HEK293 (cell line): ENCODE measurements at regions not wholly inside any gene's neighbourhood (a gene's known extent, or its start where the extent isn't known, plus 50 kb on each side); places are given as distances from the start of the nearest gene placed in this dataset.

ENCODE experiments used
- CTCF ChIA-PET: fragments of 350-600 bp; formaldehyde crosslinking; extraction: SDS; loops from one replicate; lab custom pipeline; 2021; ENCODE audit warnings: antibody characterized with exemption; lab: Yijun Ruan, JAX
- POLR2A ChIA-PET: fragments of 300-600 bp; formaldehyde crosslinking; extraction: SDS; loops from one replicate; lab custom pipeline; 2020; ENCODE audit warnings: antibody characterized with exemption, inconsistent platforms; lab: Yijun Ruan, JAX
- H3K27ac ChIP-seq: fragments of 200-500 bp; sonication (Bioruptor generic); 2 replicates; pipeline ENCODE4 v1.5.1; 2014; ENCODE audit warnings: low read depth, low read length, control low read depth, inconsistent platforms; ENCODE audit errors: extremely low read depth
- H3K36me3 ChIP-seq, 2 experiments: fragments of 200-500 bp in 1 of 2; sonication (Bioruptor generic) in 1 of 2; 1 replicate in 1 of 2; 2 replicates in 1 of 2; pipeline ENCODE4 v1.5.1; 2014 to 2017; ENCODE audit warnings: inconsistent platforms in 2 of 2, low read length in 2 of 2; ENCODE audit not compliant: control insufficient read depth in 2 of 2, insufficient read depth in 1 of 2
- H3K4me1 ChIP-seq: fragments of 200-500 bp; sonication (Bioruptor generic); 2 replicates; pipeline ENCODE4 v1.5.1; 2014; ENCODE audit warnings: mild to moderate bottlenecking, low read length, inconsistent platforms; ENCODE audit not compliant: control insufficient read depth, insufficient read depth
- H3K4me3 ChIP-seq: 2 replicates; pipeline ENCODE4 v1.5.1; 2011; ENCODE audit warnings: low read depth, mild to moderate bottlenecking, control low read depth, low read length, moderate library complexity
- H3K9me3 ChIP-seq: fragments of 200-500 bp; sonication (Bioruptor generic); 2 replicates; pipeline ENCODE4 v1.5.1; 2014; ENCODE audit warnings: low read depth, low read length, inconsistent platforms; ENCODE audit not compliant: control insufficient read depth, insufficient read depth
- BCL11B ChIP-seq: fragments of 450-650 bp; formaldehyde crosslinking; IDR thresholded peaks from 2 replicates; pipeline ENCODE4 v1.5.1; 2016; ENCODE audit warnings: low read depth, missing biosample characterization, missing genetic modification characterization
- IKZF3 ChIP-seq: fragments of 450-650 bp; IDR thresholded peaks from 2 replicates; pipeline ENCODE4 v1.5.0; 2018; ENCODE audit warnings: missing biosample characterization, mild to moderate bottlenecking, missing genetic modification characterization, moderate library complexity
- MYNN ChIP-seq: fragments of 450-650 bp; formaldehyde crosslinking; IDR thresholded peaks from 2 replicates; pipeline ENCODE4 v1.5.1; 2016; ENCODE audit warnings: missing biosample characterization, missing genetic modification characterization, borderline replicate concordance
- OVOL3 ChIP-seq: fragments of 450-650 bp; formaldehyde crosslinking; IDR thresholded peaks from 2 replicates; pipeline ENCODE4 v1.5.1; 2016; ENCODE audit warnings: missing biosample characterization, missing genetic modification characterization
- SP2 ChIP-seq: fragments of 450-650 bp; formaldehyde crosslinking; IDR thresholded peaks from 2 replicates; pipeline ENCODE4 v1.5.1; 2016; ENCODE audit warnings: missing biosample characterization, missing genetic modification characterization
- ZBTB17 ChIP-seq: fragments of 450-650 bp; formaldehyde crosslinking; IDR thresholded peaks from 2 replicates; pipeline ENCODE4 v1.5.1; 2016; ENCODE audit warnings: missing biosample characterization, missing genetic modification characterization
- ZEB2 ChIP-seq: fragments of 450-650 bp; formaldehyde crosslinking; IDR thresholded peaks from 2 replicates; pipeline ENCODE4 v1.5.1; 2016; ENCODE audit warnings: missing biosample characterization, missing genetic modification characterization
- ZFP41 ChIP-seq: fragments of 450-650 bp; formaldehyde crosslinking; IDR thresholded peaks from 2 replicates; pipeline ENCODE4 v1.5.1; 2016; ENCODE audit warnings: missing biosample characterization, missing genetic modification characterization, borderline replicate concordance
- ZNF121 ChIP-seq: fragments of 450-650 bp; formaldehyde crosslinking; IDR thresholded peaks from 2 replicates; pipeline ENCODE4 v1.5.1; 2016; ENCODE audit warnings: missing biosample characterization, missing genetic modification characterization
- ZNF140 ChIP-seq: fragments of 450-650 bp; formaldehyde crosslinking; IDR thresholded peaks from 2 replicates; pipeline ENCODE4 v1.5.1; 2016; ENCODE audit warnings: missing biosample characterization, missing genetic modification characterization
- ZNF16 ChIP-seq: fragments of 450-650 bp; formaldehyde crosslinking; IDR thresholded peaks from 2 replicates; pipeline ENCODE4 v1.5.1; 2016; ENCODE audit warnings: low read depth, missing biosample characterization, missing genetic modification characterization
- ZNF19 ChIP-seq: fragments of 450-650 bp; formaldehyde crosslinking; IDR thresholded peaks from 2 replicates; pipeline ENCODE4; 2016; ENCODE audit warnings: missing biosample characterization, missing genetic modification characterization, low read depth
- ZNF292 ChIP-seq: fragments of 450-650 bp; formaldehyde crosslinking; IDR thresholded peaks from 2 replicates; pipeline ENCODE4 v1.5.1; 2016; ENCODE audit warnings: low read depth, missing biosample characterization, missing genetic modification characterization, borderline replicate concordance
- ZNF416 ChIP-seq: fragments of 450-650 bp; formaldehyde crosslinking; IDR thresholded peaks from 2 replicates; pipeline ENCODE4 v1.5.1; 2016; ENCODE audit warnings: missing biosample characterization, missing genetic modification characterization
- ZNF473 ChIP-seq: fragments of 450-650 bp; formaldehyde crosslinking; IDR thresholded peaks from 2 replicates; pipeline ENCODE4 v1.5.1; 2017; ENCODE audit warnings: missing biosample characterization, missing genetic modification characterization
- ZNF510 ChIP-seq: fragments of 450-650 bp; formaldehyde crosslinking; IDR thresholded peaks from 2 replicates; pipeline ENCODE4 v1.5.1; 2018; ENCODE audit warnings: mild to moderate bottlenecking, missing genetic modification characterization, missing biosample characterization; ENCODE audit not compliant: insufficient replicate concordance
- ZNF521 ChIP-seq: fragments of 450-650 bp; formaldehyde crosslinking; IDR thresholded peaks from 2 replicates; pipeline ENCODE4 v1.5.1; 2017; ENCODE audit warnings: missing biosample characterization, mild to moderate bottlenecking, missing genetic modification characterization
- ZNF544 ChIP-seq: fragments of 450-650 bp; formaldehyde crosslinking; IDR thresholded peaks from 2 replicates; pipeline ENCODE4 v1.5.0; 2017; ENCODE audit warnings: missing biosample characterization, missing genetic modification characterization
- ZNF658 ChIP-seq: fragments of 450-650 bp; formaldehyde crosslinking; IDR thresholded peaks from 2 replicates; pipeline ENCODE4; 2016; ENCODE audit warnings: missing biosample characterization, missing genetic modification characterization
- ZNF776 ChIP-seq: fragments of 450-650 bp; formaldehyde crosslinking; IDR thresholded peaks from 2 replicates; pipeline ENCODE4 v1.5.0; 2017; ENCODE audit warnings: missing biosample characterization, missing genetic modification characterization, borderline replicate concordance
- ZSCAN30 ChIP-seq: fragments of 450-650 bp; IDR thresholded peaks from 2 replicates; pipeline ENCODE4 v1.5.1; 2018; ENCODE audit warnings: missing biosample characterization, mild to moderate bottlenecking, missing genetic modification characterization, moderate library complexity
- TF ChIP-seq, protein P1 (sequence below): sonication (generic); formaldehyde crosslinking; IDR thresholded peaks from 2 replicates; pipeline ENCODE4 v1.8.1; 2022; ENCODE audit warnings: mild to moderate bottlenecking, moderate library complexity, missing genetic modification reagents
- TF ChIP-seq, protein P2 (sequence below): fragments of 450-650 bp; formaldehyde crosslinking; IDR thresholded peaks from 2 replicates; pipeline ENCODE4 v1.5.1; 2017; ENCODE audit warnings: missing biosample characterization, missing genetic modification characterization
- TF ChIP-seq, protein P3 (sequence below): fragments of 450-650 bp; formaldehyde crosslinking; IDR thresholded peaks from 2 replicates; pipeline ENCODE4; 2016; ENCODE audit warnings: missing biosample characterization, missing genetic modification characterization
- TF ChIP-seq, protein P4 (sequence below): fragments of 450-650 bp; formaldehyde crosslinking; IDR thresholded peaks from 2 replicates; pipeline ENCODE4 v1.5.1; 2016; ENCODE audit warnings: missing biosample characterization, missing genetic modification characterization
- TF ChIP-seq, protein P5 (sequence below): fragments of 450-650 bp; formaldehyde crosslinking; conservative IDR thresholded peaks from 2 replicates; pipeline ENCODE4 v1.5.1; 2016; ENCODE audit warnings: low read depth, missing biosample characterization, missing genetic modification characterization
- TF ChIP-seq, protein P6 (sequence below): fragments of 450-650 bp; formaldehyde crosslinking; IDR thresholded peaks from 2 replicates; pipeline ENCODE4 v1.5.1; 2016; ENCODE audit warnings: missing biosample characterization, missing genetic modification characterization

DNA sequence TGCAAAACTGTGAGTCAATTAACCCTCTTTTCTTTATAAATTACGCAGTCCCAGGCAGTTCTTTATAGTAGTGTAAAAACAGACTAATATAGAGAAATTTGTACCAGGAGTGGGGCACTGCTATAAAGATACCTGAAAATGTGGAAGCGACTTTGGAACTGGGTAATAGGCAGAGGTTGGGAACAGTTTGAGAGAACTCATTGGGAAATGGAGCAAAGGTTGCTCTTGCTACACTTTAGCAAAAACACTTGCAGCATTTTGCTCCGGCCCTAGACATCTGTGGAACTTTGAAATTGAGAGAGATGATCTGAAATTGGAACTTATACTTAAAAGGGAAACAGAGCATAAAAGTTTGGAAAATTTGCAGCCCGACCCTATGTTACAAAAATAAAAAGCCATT, 810.9 kb downstream of the LTN1 start:
- H3K36me3 ChIP-seq, result no peaks in the 10 kb centered on the region
- H3K4me3 ChIP-seq, result no peak overlapping the region
- no peak overlapping the region for H3K27ac ChIP-seq
- TF ChIP-seq ZNF521 (tag by site-specific recombination) (no peak), ZSCAN30 (tag by site-specific recombination) (no peak), ZNF776 (tag by site-specific recombination) (no peak), ZNF140 (tag by site-specific recombination) (no peak), ZBTB17 (tag by site-specific recombination) (no peak), ZNF510 (tag by site-specific recombination) (no peak), BCL11B (tag by site-specific recombination) (no peak), SP2 (no peak), ZNF416 (tag by site-specific recombination) (no peak), ZNF121 (no peak), ZNF19 (tag by site-specific recombination) (no peak), OVOL3 (tag by site-specific recombination) (no peak), ZNF16 (no peak)
- TF ChIP-seq, protein P1, sequence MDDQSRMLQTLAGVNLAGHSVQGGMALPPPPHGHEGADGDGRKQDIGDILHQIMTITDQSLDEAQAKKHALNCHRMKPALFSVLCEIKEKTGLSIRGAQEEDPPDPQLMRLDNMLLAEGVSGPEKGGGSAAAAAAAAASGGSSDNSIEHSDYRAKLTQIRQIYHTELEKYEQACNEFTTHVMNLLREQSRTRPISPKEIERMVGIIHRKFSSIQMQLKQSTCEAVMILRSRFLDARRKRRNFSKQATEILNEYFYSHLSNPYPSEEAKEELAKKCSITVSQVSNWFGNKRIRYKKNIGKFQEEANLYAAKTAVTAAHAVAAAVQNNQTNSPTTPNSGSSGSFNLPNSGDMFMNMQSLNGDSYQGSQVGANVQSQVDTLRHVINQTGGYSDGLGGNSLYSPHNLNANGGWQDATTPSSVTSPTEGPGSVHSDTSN (CRISPR knock-in tag), result no peak
- TF ChIP-seq, protein P2, sequence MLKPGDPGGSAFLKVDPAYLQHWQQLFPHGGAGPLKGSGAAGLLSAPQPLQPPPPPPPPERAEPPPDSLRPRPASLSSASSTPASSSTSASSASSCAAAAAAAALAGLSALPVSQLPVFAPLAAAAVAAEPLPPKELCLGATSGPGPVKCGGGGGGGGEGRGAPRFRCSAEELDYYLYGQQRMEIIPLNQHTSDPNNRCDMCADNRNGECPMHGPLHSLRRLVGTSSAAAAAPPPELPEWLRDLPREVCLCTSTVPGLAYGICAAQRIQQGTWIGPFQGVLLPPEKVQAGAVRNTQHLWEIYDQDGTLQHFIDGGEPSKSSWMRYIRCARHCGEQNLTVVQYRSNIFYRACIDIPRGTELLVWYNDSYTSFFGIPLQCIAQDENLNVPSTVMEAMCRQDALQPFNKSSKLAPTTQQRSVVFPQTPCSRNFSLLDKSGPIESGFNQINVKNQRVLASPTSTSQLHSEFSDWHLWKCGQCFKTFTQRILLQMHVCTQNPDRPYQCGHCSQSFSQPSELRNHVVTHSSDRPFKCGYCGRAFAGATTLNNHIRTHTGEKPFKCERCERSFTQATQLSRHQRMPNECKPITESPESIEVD (tag by site-specific recombination), result no peak
- TF ChIP-seq, protein P3, sequence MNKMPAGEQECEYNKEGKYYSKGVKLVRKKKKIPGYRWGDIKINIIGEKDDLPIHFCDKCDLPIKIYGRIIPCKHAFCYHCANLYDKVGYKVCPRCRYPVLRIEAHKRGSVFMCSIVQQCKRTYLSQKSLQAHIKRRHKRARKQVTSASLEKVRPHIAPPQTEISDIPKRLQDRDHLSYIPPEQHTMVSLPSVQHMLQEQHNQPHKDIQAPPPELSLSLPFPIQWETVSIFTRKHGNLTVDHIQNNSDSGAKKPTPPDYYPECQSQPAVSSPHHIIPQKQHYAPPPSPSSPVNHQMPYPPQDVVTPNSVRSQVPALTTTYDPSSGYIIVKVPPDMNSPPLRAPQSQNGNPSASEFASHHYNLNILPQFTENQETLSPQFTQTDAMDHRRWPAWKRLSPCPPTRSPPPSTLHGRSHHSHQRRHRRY (tag by site-specific recombination), result no peak
- H3K9me3 ChIP-seq, result no peaks in the 10 kb centered on the region
- ChIA-PET POLR2A (no interaction called here), CTCF (no interaction called here)
- no peaks in the 10 kb centered on the region for H3K4me1 ChIP-seq

DNA sequence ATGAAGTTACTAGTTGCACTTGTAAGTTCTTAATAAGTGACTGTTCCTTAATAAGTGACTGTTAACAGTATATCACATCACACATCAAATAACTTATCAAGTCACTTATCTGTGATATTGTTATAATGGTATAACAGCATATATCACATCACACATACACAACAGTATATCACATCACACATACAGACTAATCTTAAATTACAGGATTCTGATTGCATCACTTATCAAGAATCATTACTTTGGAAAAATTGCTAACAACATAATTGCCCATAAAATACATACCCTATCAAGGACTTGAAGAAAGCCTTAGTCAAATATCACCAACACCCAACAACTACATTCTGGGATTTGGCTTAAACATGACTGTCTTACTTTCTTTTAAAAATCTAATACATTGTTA, 813.5 kb downstream of the LTN1 start:
- Histone ChIP-seq H3K36me3 (no peaks in the 10 kb centered on the region), H3K4me3 (no peak overlapping the region), H3K27ac (no peak overlapping the region), H3K9me3 (no peaks in the 10 kb centered on the region), H3K4me1 (no peaks in the 10 kb centered on the region)
- ChIA-PET CTCF (no interaction called here), POLR2A (no interaction called here)
- no peak for TF ChIP-seq ZNF16
- no peak for TF ChIP-seq ZEB2
- TF ChIP-seq ZNF658, result no peak
- no peak for TF ChIP-seq ZFP41
- TF ChIP-seq IKZF3 (tag by site-specific recombination), result no peak
- TF ChIP-seq MYNN, result no peak
- no peak for TF ChIP-seq ZNF473
- TF ChIP-seq, protein P4, sequence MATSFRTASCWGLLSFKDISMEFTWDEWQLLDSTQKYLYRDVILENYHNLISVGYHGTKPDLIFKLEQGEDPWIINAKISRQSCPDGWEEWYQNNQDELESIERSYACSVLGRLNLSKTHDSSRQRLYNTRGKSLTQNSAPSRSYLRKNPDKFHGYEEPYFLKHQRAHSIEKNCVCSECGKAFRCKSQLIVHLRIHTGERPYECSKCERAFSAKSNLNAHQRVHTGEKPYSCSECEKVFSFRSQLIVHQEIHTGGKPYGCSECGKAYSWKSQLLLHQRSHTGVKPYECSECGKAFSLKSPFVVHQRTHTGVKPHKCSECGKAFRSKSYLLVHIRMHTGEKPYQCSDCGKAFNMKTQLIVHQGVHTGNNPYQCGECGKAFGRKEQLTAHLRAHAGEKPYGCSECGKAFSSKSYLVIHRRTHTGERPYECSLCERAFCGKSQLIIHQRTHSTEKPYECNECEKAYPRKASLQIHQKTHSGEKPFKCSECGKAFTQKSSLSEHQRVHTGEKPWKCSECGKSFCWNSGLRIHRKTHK (tag by site-specific recombination), result no peak
- TF ChIP-seq, protein P5, sequence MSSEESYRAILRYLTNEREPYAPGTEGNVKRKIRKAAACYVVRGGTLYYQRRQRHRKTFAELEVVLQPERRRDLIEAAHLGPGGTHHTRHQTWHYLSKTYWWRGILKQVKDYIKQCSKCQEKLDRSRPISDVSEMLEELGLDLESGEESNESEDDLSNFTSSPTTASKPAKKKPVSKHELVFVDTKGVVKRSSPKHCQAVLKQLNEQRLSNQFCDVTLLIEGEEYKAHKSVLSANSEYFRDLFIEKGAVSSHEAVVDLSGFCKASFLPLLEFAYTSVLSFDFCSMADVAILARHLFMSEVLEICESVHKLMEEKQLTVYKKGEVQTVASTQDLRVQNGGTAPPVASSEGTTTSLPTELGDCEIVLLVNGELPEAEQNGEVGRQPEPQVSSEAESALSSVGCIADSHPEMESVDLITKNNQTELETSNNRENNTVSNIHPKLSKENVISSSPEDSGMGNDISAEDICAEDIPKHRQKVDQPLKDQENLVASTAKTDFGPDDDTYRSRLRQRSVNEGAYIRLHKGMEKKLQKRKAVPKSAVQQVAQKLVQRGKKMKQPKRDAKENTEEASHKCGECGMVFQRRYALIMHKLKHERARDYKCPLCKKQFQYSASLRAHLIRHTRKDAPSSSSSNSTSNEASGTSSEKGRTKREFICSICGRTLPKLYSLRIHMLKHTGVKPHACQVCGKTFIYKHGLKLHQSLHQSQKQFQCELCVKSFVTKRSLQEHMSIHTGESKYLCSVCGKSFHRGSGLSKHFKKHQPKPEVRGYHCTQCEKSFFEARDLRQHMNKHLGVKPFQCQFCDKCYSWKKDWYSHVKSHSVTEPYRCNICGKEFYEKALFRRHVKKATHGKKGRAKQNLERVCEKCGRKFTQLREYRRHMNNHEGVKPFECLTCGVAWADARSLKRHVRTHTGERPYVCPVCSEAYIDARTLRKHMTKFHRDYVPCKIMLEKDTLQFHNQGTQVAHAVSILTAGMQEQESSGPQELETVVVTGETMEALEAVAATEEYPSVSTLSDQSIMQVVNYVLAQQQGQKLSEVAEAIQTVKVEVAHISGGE, result no peak
- no peak for TF ChIP-seq ZNF292 (tag by site-specific recombination)
- TF ChIP-seq, protein P6, sequence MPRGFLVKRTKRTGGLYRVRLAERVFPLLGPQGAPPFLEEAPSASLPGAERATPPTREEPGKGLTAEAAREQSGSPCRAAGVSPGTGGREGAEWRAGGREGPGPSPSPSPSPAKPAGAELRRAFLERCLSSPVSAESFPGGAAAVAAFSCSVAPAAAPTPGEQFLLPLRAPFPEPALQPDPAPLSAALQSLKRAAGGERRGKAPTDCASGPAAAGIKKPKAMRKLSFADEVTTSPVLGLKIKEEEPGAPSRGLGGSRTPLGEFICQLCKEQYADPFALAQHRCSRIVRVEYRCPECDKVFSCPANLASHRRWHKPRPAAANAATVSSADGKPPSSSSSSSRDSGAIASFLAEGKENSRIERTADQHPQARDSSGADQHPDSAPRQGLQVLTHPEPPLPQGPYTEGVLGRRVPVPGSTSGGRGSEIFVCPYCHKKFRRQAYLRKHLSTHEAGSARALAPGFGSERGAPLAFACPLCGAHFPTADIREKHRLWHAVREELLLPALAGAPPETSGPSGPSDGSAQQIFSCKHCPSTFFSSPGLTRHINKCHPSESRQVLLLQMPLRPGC (tag by site-specific recombination), result no peak
- no peak for TF ChIP-seq ZNF544 (tag by site-specific recombination)
